NT2/D1 (cell line): ENCODE measurements at regions not wholly inside any gene's neighbourhood (a gene's known extent, or its start where the extent isn't known, plus 50 kb on each side); places are given as distances from the start of the nearest gene placed in this dataset.

ENCODE experiments used
- DNase-seq: peaks from one replicate; pipeline ENCODE4 v3.0.0-alpha.2; 2011; ENCODE audit warnings: low read depth, low spot score
- H3K27me3 ChIP-seq: 2 replicates; pipeline ENCODE4 v1.6.0; 2011; ENCODE audit warnings: mild to moderate bottlenecking; ENCODE audit not compliant: insufficient read length, insufficient read depth
- H3K36me3 ChIP-seq: 2 replicates; pipeline ENCODE4 v1.6.1; 2011; ENCODE audit warnings: mild to moderate bottlenecking, low read length, mixed read lengths; ENCODE audit not compliant: insufficient read depth, insufficient read length
- H3K4me1 ChIP-seq: 2 replicates; pipeline ENCODE4 v1.5.1; 2011; ENCODE audit not compliant: insufficient read depth, insufficient read length
- H3K4me3 ChIP-seq: 2 replicates; pipeline ENCODE4 v1.5.1; 2011; ENCODE audit warnings: low read depth; ENCODE audit not compliant: insufficient read length
- H3K9ac ChIP-seq: 2 replicates; pipeline ENCODE4 v1.6.0; 2011; ENCODE audit warnings: low read depth; ENCODE audit not compliant: insufficient read length
- H3K9me3 ChIP-seq: 2 replicates; pipeline ENCODE4 v1.5.1; 2011; ENCODE audit warnings: mild to moderate bottlenecking, low read length; ENCODE audit not compliant: insufficient read depth
- SUZ12 ChIP-seq: IDR thresholded peaks from 2 replicates; pipeline ENCODE4 v1.6.1; 2011; ENCODE audit not compliant: insufficient read length, insufficient read depth; ENCODE audit errors: extremely low read depth
- YY1 ChIP-seq: IDR thresholded peaks from 2 replicates; pipeline ENCODE4 v1.6.1; 2011; ENCODE audit not compliant: insufficient read length, insufficient read depth
- ZNF274 ChIP-seq: IDR thresholded peaks from 2 replicates; pipeline ENCODE4 v1.6.1; 2011; ENCODE audit warnings: mild to moderate bottlenecking, low read depth, low read length

- Histone ChIP-seq H3K9ac (no peak overlapping the region), H3K36me3 (no peaks in the 10 kb centered on the region)
- no peak for DNase-seq
These were observed 88.8 kb upstream of the SOX4 start for GRCh38 chr6:21504790-21505189.

GRCh38 chr6:21505574-21505990, 88.0 kb upstream of the SOX4 start:
- H3K36me3 ChIP-seq = no peaks in the 10 kb centered on the region
- no peak for TF ChIP-seq ZNF274
- TF ChIP-seq SUZ12 = no peak
- no peak for TF ChIP-seq YY1
- no peak overlapping the region for H3K4me3 ChIP-seq
- H3K9me3 ChIP-seq = no peaks in the 10 kb centered on the region
- DNase-seq = no peak
- no peak overlapping the region for H3K9ac ChIP-seq
- no peaks in the 10 kb centered on the region for H3K4me1 ChIP-seq
- H3K27me3 ChIP-seq = no peaks in the 10 kb centered on the region

More at GRCh38 chr6:21504790-21505189, 88.8 kb upstream of the SOX4 start:
- Histone ChIP-seq H3K4me1 (no peaks in the 10 kb centered on the region), H3K9me3 (no peaks in the 10 kb centered on the region), H3K27me3 (no peaks in the 10 kb centered on the region), H3K4me3 (no peak overlapping the region)
- TF ChIP-seq SUZ12 (no peak), ZNF274 (no peak), YY1 (no peak)

- Histone ChIP-seq H3K4me1 (no peaks in the 10 kb centered on the region), H3K9ac (no peak overlapping the region), H3K4me3 (no peak overlapping the region), H3K36me3 (no peaks in the 10 kb centered on the region), H3K27me3 (no peaks in the 10 kb centered on the region), H3K9me3 (no peaks in the 10 kb centered on the region)
- no peak for DNase-seq
- no peak for TF ChIP-seq YY1
- TF ChIP-seq ZNF274 = no peak
- TF ChIP-seq SUZ12 = no peak
These were observed 87.4 kb upstream of the SOX4 start for GRCh38 chr6:21506126-21506525.

GRCh38 chr6:21507811-21508210, 85.7 kb upstream of the SOX4 start:
- H3K4me3 ChIP-seq = no peak overlapping the region
- H3K9me3 ChIP-seq = no peaks in the 10 kb centered on the region
- no peaks in the 10 kb centered on the region for H3K27me3 ChIP-seq
- H3K36me3 ChIP-seq = no peaks in the 10 kb centered on the region
- H3K4me1 ChIP-seq = no peaks in the 10 kb centered on the region
- TF ChIP-seq SUZ12 (no peak), YY1 (no peak), ZNF274 (no peak)
- H3K9ac ChIP-seq = no peak overlapping the region
- no peak for DNase-seq

- no peaks in the 10 kb centered on the region for H3K36me3 ChIP-seq
- H3K4me3 ChIP-seq = no peak overlapping the region
- H3K9ac ChIP-seq = no peak overlapping the region
- H3K4me1 ChIP-seq = no peaks in the 10 kb centered on the region
- DNase-seq = no peak
- TF ChIP-seq SUZ12 (no peak), YY1 (no peak), ZNF274 (no peak)
- no peaks in the 10 kb centered on the region for H3K27me3 ChIP-seq
- no peaks in the 10 kb centered on the region for H3K9me3 ChIP-seq
These were observed 84.8 kb upstream of the SOX4 start for GRCh38 chr6:21508753-21509152.

- no peak overlapping the region for H3K4me3 ChIP-seq
- DNase-seq = no peak
- H3K36me3 ChIP-seq = no peaks in the 10 kb centered on the region
- TF ChIP-seq YY1 = no peak
- no peak for TF ChIP-seq SUZ12
- TF ChIP-seq ZNF274 = no peak
- H3K9ac ChIP-seq = no peak overlapping the region
- H3K9me3 ChIP-seq = no peaks in the 10 kb centered on the region
- no peaks in the 10 kb centered on the region for H3K27me3 ChIP-seq
- no peaks in the 10 kb centered on the region for H3K4me1 ChIP-seq
These were observed 81.5 kb upstream of the SOX4 start for GRCh38 chr6:21511891-21512550.

- no peaks in the 10 kb centered on the region for H3K27me3 ChIP-seq
- no peak for DNase-seq
- H3K4me1 ChIP-seq = no peaks in the 10 kb centered on the region
- no peaks in the 10 kb centered on the region for H3K36me3 ChIP-seq
- no peaks in the 10 kb centered on the region for H3K9me3 ChIP-seq
- H3K4me3 ChIP-seq = no peak overlapping the region
- TF ChIP-seq YY1 (no peak), SUZ12 (no peak), ZNF274 (no peak)
- no peak overlapping the region for H3K9ac ChIP-seq
These were observed 79.3 kb upstream of the SOX4 start for GRCh38 chr6:21514288-21514687.

GRCh38 chr6:21518317-21518716, 75.2 kb upstream of the SOX4 start:
- no peak for DNase-seq
- TF ChIP-seq ZNF274 = no peak
- TF ChIP-seq YY1 = no peak
- TF ChIP-seq SUZ12 = no peak
- Histone ChIP-seq H3K9ac (no peak overlapping the region), H3K4me1 (no peaks in the 10 kb centered on the region), H3K9me3 (no peaks in the 10 kb centered on the region), H3K36me3 (no peaks in the 10 kb centered on the region), H3K27me3 (no peaks in the 10 kb centered on the region), H3K4me3 (no peak overlapping the region)
